Suprapubic skin (tissue), 4 donors: ENCODE measurements at regions not wholly inside any gene's neighbourhood (a gene's known extent, or its start where the extent isn't known, plus 50 kb on each side); places are given as distances from the start of the nearest gene placed in this dataset.

Experiments
- POLR2A ChIP-seq, 2 donors: fragments of 450-650 bp; IDR thresholded peaks; one replicate each; pipeline ENCODE4 v1.6.1; 2017; ENCODE audit warnings: antibody characterized with exemption in 2 of 2, mild to moderate bottlenecking in 2 of 2, moderate library complexity in 2 of 2
- POLR2AphosphoS5 ChIP-seq, 3 donors: sonication (generic); formaldehyde crosslinking; IDR thresholded peaks; one replicate each; pipeline ENCODE4 v1.6.1; 2017; ENCODE audit warnings: antibody characterized with exemption in 3 of 3
- TF ChIP-seq, protein P1 (sequence below), 2 donors: fragments of 200-600 bp in 1 of 2; fragments of 450-650 bp in 1 of 2; sonication (generic) in 1 of 2; IDR thresholded peaks; one replicate each; pipeline ENCODE4 v1.5.1; 2016 to 2019; ENCODE audit warnings: antibody characterized with exemption in 2 of 2, mild to moderate bottlenecking in 1 of 2, moderate library complexity in 1 of 2

DNA sequence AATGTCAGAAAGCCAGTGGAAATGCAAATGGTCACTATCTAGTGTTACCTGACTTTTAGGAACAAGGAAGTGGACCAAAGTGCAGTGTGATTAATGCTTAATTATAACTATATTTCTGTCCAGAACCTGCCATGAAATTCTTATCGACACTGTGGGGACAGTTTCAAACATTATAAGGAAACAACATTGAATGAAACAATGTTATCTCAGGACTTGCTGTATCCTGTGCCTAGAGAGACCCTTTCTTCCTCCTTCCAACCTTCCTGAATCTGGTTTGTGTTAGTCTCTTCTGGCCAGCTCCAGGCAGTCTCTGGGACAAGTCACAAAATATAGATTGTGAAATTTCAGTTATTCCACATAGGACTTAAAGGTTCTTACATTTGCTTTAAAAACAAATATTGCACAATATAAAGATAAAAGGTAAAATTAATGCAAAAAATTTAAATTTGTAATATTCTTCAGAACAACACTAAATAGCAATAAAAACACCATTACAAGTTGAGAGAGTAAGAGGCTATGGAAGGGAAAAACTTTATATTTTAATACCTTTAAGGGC, 203.4 kb downstream of the ZNF674 start:
- TF ChIP-seq, protein P1, sequence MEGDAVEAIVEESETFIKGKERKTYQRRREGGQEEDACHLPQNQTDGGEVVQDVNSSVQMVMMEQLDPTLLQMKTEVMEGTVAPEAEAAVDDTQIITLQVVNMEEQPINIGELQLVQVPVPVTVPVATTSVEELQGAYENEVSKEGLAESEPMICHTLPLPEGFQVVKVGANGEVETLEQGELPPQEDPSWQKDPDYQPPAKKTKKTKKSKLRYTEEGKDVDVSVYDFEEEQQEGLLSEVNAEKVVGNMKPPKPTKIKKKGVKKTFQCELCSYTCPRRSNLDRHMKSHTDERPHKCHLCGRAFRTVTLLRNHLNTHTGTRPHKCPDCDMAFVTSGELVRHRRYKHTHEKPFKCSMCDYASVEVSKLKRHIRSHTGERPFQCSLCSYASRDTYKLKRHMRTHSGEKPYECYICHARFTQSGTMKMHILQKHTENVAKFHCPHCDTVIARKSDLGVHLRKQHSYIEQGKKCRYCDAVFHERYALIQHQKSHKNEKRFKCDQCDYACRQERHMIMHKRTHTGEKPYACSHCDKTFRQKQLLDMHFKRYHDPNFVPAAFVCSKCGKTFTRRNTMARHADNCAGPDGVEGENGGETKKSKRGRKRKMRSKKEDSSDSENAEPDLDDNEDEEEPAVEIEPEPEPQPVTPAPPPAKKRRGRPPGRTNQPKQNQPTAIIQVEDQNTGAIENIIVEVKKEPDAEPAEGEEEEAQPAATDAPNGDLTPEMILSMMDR (IDR thresholded peaks at IDR 0.05): no peak
- TF ChIP-seq POLR2A (IDR thresholded peaks at IDR 0.05) (no peak), POLR2AphosphoS5 (IDR thresholded peaks at IDR 0.05) (no peak)
